Prostate gland (tissue), 1 donor: ENCODE measurements at regions not wholly inside any gene's neighbourhood (a gene's known extent, or its start where the extent isn't known, plus 50 kb on each side); places are given as distances from the start of the nearest gene placed in this dataset.

Experiments
- POLR2A ChIP-seq: fragments of 450-650 bp; IDR thresholded peaks from one replicate; pipeline ENCODE4 v1.6.1; 2016; ENCODE audit warnings: antibody characterized with exemption, mild to moderate bottlenecking
- POLR2AphosphoS5 ChIP-seq: sonication (generic); formaldehyde crosslinking; IDR thresholded peaks from one replicate; pipeline ENCODE4 v1.6.1; 2017; ENCODE audit warnings: antibody characterized with exemption

- TF ChIP-seq POLR2AphosphoS5 (no peak), POLR2A (no peak)
Observed at GRCh38 chr11:42422090-42422489, 889.7 kb upstream of the API5 start.
